ENCODE measurements at regions not wholly inside any gene's neighbourhood (a gene's known extent, or its start where the extent isn't known, plus 50 kb on each side); places are given as distances from the start of the nearest gene placed in this dataset.

GRCh38 chr4:141356963-141357335 is 136.3 kb downstream of the ZNF330 start:
- TF ChIP-seq CTCF (IDR thresholded peaks at IDR 0.05) (no peak), ZFX (IDR thresholded peaks at IDR 0.05; ENCODE audit: borderline replicate concordance) (no peak)
